ENCODE measurements at regions not wholly inside any gene's neighbourhood (a gene's known extent, or its start where the extent isn't known, plus 50 kb on each side); places are given as distances from the start of the nearest gene placed in this dataset.

GRCh38 chr10:10946081-10946480, 71.6 kb upstream of the CELF2 start:
- BruUV-seq (replicated peaks) = no TSS peak
- Mint-ChIP-seq H3K9me3 (ENCODE audit: unreplicated experiment) (peaks cover 27% of the 10 kb centered on the region), H3K4me3 (ENCODE audit: unreplicated experiment) (no peak overlapping the region), H3K4me1 (ENCODE audit: low read depth, unreplicated experiment) (no peaks in the 10 kb centered on the region), H3K27ac (ENCODE audit: unreplicated experiment) (no peak overlapping the region), H3K27me3 (ENCODE audit: insufficient read depth, unreplicated experiment) (peaks cover 27% of the 10 kb centered on the region), H3K36me3 (ENCODE audit: insufficient read depth, unreplicated experiment) (no peaks in the 10 kb centered on the region)
- CTCF ChIA-PET = no interaction called here
- POLR2A ChIA-PET = no interaction called here
- intact Hi-C loops (cut with micrococcal nuclease; ENCODE audit: unreplicated experiment) = no loop called here
- no peaks in the 10 kb centered on the region for H3K27me3 ChIP-seq (replicated peaks; ENCODE audit: control insufficient read depth, insufficient read depth, low read length)
- no peaks in the 10 kb centered on the region for H3K4me1 ChIP-seq
- TF ChIP-seq CTCF (IDR thresholded peaks at IDR 0.05; ENCODE audit: insufficient read depth in 1 of 2, low read depth in 1 of 2, low read length in 1 of 2, severe bottlenecking in 1 of 2, unreplicated experiment in 1 of 2) = no peak
- no peak for DNase-seq
- no peaks in the 10 kb centered on the region for H3K36me3 ChIP-seq (ENCODE audit: control insufficient read depth, insufficient read depth, low read length)
- H3K9me3 ChIP-seq = peaks cover 4% of the 10 kb centered on the region; the same call in 1 of the 2 replicates
- H3K4me3 ChIP-seq (ENCODE audit: low read depth, low read length) = no peak overlapping the region

GRCh38 chr10:10946801-10947200, 70.9 kb upstream of the CELF2 start:
- ChIA-PET CTCF (no interaction called here), POLR2A (no interaction called here)
- peaks cover 27% of the 10 kb centered on the region for H3K9me3 Mint-ChIP-seq (ENCODE audit: unreplicated experiment)
- Histone ChIP-seq H3K9me3 (peaks cover 4% of the 10 kb centered on the region; the same call in 1 of the 2 replicates), H3K36me3 (ENCODE audit: control insufficient read depth, insufficient read depth, low read length) (no peaks in the 10 kb centered on the region), H3K4me1 (no peaks in the 10 kb centered on the region), H3K4me3 (ENCODE audit: low read depth, low read length) (no peak overlapping the region), H3K27me3 (replicated peaks; ENCODE audit: control insufficient read depth, insufficient read depth, low read length) (no peaks in the 10 kb centered on the region)
- DNase-seq = no peak
- BruUV-seq (replicated peaks) = no TSS peak
- peaks cover 27% of the 10 kb centered on the region for H3K27me3 Mint-ChIP-seq (ENCODE audit: insufficient read depth, unreplicated experiment)
- TF ChIP-seq CTCF (IDR thresholded peaks at IDR 0.05; ENCODE audit: insufficient read depth in 1 of 2, low read depth in 1 of 2, low read length in 1 of 2, severe bottlenecking in 1 of 2, unreplicated experiment in 1 of 2) = no peak
- no peaks in the 10 kb centered on the region for H3K36me3 Mint-ChIP-seq (ENCODE audit: insufficient read depth, unreplicated experiment)
- no peak overlapping the region for H3K27ac Mint-ChIP-seq (ENCODE audit: unreplicated experiment)
- H3K4me3 Mint-ChIP-seq (ENCODE audit: unreplicated experiment) = no peak overlapping the region
- intact Hi-C loops (cut with micrococcal nuclease; ENCODE audit: unreplicated experiment) = no loop called here
- no peaks in the 10 kb centered on the region for H3K4me1 Mint-ChIP-seq (ENCODE audit: low read depth, unreplicated experiment)

- H3K36me3 Mint-ChIP-seq (ENCODE audit: insufficient read depth, unreplicated experiment) = no peaks in the 10 kb centered on the region
- intact Hi-C loops (cut with micrococcal nuclease; ENCODE audit: unreplicated experiment) = no loop called here
- Histone ChIP-seq H3K4me3 (ENCODE audit: low read depth, low read length) (no peak overlapping the region), H3K4me1 (no peaks in the 10 kb centered on the region), H3K27me3 (replicated peaks; ENCODE audit: control insufficient read depth, insufficient read depth, low read length) (no peaks in the 10 kb centered on the region), H3K9me3 (no peaks in the 10 kb centered on the region), H3K36me3 (ENCODE audit: control insufficient read depth, insufficient read depth, low read length) (no peaks in the 10 kb centered on the region)
- no peak for TF ChIP-seq CTCF (IDR thresholded peaks at IDR 0.05; ENCODE audit: insufficient read depth in 1 of 2, low read depth in 1 of 2, low read length in 1 of 2, severe bottlenecking in 1 of 2, unreplicated experiment in 1 of 2)
- DNase-seq = no peak
- H3K27ac Mint-ChIP-seq (ENCODE audit: unreplicated experiment) = no peak overlapping the region
- no peak overlapping the region for H3K4me3 Mint-ChIP-seq (ENCODE audit: unreplicated experiment)
- CTCF ChIA-PET = no interaction called here
- H3K27me3 Mint-ChIP-seq (ENCODE audit: insufficient read depth, unreplicated experiment) = peaks cover 20% of the 10 kb centered on the region
- BruUV-seq (replicated peaks) = no TSS peak
- POLR2A ChIA-PET = no interaction called here
- H3K9me3 Mint-ChIP-seq (ENCODE audit: unreplicated experiment) = no peaks in the 10 kb centered on the region
- no peaks in the 10 kb centered on the region for H3K4me1 Mint-ChIP-seq (ENCODE audit: low read depth, unreplicated experiment)
These were observed 66.0 kb upstream of the CELF2 start for GRCh38 chr10:10951675-10952074.
